GM15510 (cell line): ENCODE measurements at regions not wholly inside any gene's neighbourhood (a gene's known extent, or its start where the extent isn't known, plus 50 kb on each side); places are given as distances from the start of the nearest gene placed in this dataset.

Experiments
- POLR2A ChIP-seq: IDR thresholded peaks from 3 replicates; pipeline ENCODE4 v1.6.1; 2011; ENCODE audit warnings: borderline replicate concordance; ENCODE audit not compliant: insufficient read length; ENCODE audit errors: extremely low read depth

DNA sequence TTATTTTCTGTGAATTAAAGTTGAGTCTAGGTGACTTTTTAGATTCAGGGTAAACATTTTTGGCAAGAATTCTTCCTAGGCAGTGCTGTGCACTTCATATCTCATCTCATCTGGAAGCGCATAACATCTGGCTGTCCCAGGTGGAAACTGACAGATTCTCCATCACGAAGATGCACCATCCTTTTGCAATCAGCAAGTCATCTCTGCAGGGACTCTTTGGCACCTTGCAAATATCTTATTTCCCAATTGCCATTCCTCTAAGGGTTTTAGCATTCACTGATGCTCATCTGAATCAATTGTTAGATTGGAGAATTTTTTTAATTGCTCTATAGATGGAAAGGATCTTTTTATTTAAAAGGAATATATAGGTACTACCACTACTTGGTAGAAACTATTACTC is 282.7 kb upstream of the ATP10A start:
- TF ChIP-seq POLR2A = no peak

DNA sequence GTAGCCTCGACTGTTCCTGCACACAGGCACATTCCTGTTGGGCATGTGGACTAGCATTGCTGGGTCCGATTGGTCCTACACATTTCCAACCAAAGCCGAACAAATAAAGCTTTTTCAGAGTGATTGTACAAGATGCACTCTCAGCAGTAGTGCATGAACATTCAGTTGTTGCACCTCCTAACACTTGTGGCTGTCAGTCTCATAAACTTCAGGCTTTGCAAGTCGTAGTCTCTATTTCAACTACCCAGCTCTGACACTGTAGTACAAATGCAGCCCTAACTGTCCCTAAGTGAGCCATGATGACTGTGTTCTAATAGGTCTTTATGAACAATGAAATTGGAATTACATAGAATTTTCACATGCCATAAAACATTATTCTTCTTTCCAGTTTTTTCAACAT is 281.7 kb upstream of the ATP10A start:
- no peak for TF ChIP-seq POLR2A

DNA sequence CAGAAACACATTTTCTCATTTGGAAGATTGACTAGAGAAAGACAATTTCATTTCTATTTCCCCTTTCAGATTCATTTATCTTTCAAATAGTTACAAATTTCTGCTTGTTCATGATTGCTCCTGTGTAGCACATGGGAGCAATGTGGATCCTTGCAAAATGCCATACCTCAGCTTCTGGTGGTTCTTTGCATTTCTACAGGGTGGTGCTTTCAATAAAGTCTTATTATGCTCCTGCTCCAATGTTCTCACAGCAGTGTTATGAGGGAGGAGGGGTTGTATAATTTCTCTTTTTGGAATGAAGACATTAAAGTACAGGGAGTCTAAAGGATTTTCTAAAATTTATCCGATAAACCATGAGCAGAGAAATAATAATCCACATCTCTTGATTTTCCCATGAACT is 280.1 kb upstream of the ATP10A start:
- TF ChIP-seq POLR2A = no peak

DNA sequence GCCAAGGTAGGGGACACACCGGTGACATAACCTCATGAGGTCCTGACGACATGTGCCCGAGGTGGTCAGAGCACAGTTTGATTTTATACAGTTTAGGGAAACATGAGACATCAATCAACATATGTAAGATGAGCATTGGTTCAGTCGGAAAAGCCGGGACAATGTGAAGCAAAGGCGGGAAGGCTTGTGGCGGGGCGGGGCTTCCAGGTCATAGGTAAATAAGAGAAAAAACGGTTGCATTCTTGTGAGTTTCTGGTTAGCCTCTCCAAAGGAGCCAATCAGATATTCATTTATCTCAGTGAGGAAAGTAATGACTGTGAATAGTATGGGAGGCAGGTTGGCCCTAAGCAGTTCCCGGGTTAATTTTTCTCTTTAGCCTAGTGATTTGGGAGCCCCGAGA is 271.7 kb upstream of the ATP10A start:
- no peak for TF ChIP-seq POLR2A

DNA sequence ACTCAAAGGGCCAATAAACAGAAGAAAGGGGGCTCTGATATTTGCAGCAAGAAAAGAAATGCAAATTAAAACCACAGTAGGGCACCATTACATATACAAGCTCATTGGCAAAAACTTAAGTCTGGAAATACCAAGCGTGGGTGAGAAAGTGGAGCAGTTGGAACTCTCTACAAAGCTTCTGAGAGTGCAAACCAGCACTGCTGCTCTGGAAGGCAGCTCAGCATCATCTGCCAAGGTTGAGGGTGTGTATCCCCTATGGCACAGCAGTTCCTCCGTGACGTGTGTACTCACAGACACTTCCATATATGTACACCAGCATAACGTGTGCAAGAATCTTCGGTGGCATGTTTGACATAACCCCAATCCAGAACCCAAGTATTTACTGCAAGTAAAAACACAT is 271.0 kb upstream of the ATP10A start:
- no peak for TF ChIP-seq POLR2A

DNA sequence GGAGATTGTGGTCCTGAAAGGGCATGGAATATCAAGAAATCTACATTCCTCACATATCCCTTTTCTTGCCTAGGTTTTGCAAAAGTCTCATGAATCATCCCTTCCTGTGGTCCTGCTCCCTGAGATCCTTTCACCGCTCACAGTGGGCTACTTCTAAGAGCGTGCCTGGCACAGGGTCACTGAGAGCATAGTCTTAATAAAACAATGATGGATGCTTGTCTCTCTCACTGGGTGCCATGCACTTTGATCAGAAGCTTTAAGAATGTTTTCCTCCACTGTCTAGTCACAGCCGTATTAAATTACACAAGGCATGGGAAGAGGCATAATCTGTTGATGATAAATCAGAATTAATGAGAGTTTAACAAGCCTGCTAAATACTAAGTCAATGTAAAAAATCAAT is 269.7 kb upstream of the ATP10A start:
- TF ChIP-seq POLR2A = no peak

DNA sequence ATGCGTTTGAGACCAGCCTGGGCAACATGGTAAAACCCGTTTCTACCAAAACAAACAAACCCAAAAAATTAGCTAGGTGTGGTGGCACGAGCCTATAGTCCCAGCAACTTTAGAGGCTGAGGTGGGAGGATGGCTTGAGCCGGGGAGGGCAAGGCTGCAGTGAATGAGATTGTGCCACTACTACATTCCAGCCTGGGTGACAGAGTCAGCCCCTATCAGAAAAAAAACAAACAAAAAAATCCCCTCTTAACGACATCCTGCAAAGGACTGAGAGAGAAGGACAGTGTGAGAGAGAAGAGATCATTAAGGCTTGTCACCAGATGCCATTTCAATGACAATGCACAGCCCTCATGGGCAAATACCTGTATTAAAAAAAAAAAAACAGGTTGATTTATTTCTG is 266.7 kb upstream of the ATP10A start:
- TF ChIP-seq POLR2A = no peak

DNA sequence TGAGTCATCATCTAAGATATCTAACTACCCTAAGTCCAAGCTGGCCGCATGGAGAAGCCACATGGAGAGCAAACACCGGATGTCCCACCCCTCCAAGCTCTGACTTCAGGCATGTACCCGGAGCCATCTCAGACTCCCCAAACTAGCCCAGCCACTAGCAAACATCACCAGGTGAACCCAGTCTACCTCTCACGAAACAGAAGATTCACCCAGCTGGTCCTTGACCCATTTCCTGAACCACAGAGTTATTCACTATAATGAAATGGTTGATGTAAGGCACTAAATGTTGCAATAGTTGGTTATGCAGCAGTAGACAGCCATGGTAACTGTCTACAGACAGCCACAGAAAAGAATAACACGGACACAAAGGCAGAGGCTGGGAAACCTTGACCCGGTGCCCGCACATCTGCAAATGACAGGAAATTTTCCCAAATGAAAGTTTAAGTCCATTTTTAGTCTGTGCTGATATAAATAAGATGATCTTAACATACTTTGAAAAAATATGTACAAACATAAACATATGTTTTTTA is 265.5 kb upstream of the ATP10A start:
- no peak for TF ChIP-seq POLR2A

DNA sequence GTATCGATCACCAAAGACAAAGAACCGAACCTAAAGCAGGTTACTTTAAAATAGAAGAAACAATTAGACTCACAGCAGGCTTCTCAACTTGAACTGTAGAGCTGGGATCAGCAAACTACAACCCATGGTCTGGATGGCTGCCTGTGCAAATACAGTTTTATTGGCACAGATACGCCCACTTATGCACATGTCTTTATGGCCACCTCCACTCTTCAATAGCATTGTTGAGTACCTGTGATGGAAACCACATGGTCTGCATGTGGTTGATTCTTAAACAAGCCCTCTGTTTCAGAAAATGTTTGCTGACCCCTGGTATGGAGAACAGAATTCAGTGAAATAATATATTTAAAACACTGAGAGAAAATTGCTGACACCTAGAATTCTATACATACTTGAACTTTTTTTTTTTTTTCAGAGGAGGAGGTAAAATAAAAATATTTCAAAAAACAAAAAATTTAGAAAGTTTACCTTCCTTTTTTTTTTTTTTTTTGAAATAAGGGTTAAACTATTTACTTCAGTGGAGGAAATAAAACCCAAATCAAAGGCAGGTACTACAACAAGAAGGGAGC is 263.8 kb upstream of the ATP10A start:
- TF ChIP-seq POLR2A = no peak

DNA sequence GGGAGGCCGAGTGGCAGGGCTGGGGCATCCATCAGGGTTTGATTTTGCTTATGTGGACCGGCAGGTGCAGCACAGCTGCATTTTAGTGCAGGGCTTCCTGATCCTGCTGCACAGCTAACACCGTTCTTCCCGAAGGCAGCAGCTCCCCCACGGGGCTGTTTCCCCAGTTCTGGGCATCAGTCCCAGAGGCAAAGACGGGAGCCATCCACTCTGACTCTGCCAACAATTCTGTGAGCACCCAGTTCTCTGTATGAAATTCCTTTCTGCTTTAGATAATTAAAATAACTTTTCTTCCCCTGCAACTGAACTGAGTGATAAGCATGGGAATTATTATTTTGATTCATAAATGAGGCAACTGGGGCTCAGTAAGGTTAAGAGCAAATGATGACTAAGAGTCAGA is 262.9 kb upstream of the ATP10A start:
- no peak for TF ChIP-seq POLR2A

DNA sequence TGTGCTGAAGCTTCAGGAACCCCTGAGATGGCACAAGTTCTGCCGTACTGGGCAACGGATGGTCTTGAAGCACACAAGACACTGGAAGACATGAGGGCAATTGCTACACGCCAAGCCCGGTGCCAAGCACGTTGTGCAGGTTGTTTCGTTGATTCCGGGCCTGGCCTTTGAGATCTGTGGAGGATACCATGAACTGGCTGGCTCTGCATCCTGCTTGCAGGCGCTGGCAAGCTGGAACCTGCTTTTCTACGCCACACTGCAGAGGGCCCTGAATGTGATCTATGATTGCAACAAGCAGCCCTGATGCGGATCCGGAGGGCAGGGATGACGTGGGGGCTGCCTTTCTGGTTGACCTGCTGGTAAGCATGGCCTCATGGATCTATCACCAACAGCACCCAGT is 262.5 kb upstream of the ATP10A start:
- no peak for TF ChIP-seq POLR2A

DNA sequence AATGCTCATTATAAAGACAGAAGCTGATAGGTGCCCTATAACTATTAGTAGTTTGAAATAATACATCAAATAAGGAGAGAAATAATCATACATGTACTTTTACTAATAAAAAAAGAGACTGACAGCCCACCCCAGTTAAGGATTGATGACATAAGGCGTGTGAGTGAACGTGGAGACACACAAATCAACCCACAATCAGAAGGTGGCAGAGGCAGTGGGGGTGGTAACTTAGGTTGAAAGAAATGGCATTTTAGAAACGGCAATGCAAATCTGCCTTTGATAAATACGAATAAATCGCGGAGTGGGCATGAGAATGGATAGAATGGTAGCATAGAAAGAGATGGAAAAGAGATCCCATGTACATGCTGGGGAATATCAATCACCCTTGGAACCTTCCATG is 256.2 kb upstream of the ATP10A start:
- TF ChIP-seq POLR2A = no peak

DNA sequence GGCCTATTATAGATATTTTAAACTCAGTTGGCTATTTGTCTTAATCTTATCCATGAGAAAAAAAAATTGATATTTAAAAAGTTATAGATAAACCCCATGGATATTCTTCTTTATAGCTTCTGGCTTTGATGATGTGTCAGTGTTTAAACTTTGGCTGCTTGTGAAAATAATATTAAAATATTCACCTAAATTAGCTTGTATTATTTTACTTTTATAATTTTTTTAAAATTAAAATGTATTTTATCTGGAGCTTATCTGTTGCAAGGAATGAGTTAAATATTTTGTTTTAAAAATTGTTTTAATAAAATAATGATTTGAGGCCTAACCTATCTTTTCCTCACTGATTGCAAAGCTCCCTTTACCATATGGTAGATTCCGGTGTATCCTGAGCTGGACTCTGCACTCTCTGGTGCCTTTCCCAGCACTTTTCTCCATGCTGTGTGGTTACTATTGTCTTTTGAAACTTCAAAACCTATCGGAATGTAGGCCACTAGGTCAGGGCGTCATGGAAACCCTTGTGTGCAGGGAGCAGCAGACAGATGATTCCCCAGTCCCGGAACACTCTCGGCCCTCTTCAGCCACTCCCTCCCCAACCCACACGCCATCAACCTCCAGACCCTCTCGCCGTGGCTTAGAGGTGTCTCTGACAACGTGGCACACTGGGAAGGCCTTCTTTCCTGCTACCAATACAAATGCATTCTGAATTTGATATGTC is 252.3 kb upstream of the ATP10A start:
- TF ChIP-seq POLR2A = no peak

DNA sequence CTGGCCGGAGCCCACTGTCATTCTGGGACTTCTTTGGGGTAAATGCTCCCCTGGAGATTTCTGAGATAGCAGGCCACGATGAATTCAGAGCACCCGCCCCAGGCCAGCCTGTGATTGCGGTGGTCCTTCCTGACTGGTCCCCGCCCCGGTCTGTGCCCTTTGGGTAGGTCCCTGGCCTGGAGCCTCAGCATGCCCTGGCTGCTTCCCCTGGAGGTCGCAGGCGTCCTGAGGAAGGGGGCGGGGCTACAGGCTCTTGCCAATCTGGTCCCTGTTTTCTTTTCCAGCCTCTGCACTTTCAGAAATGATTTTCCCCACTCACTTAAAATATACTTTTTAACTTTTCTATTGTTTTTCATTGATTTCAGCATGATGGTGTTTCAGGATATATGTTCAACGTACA is 250.2 kb upstream of the ATP10A start:
- TF ChIP-seq POLR2A = no peak

DNA sequence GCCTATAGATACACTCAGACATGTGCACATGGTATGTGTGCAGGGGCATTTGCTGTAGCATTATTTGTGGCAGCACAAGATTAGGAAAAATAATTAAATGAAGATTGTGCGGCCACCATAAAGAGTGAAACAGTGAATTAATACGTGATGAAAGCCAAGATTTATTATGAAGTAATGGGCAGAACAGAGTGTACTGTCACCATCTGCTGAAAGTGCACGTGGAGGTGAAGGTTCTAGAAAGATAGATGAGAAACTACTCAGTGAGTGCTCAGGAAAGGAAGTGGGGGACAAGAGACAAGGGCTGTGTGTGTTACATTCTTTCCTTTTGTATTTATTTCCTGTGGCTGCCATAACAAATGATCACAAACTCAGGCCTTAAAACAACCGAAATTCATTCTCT is 246.1 kb upstream of the ATP10A start:
- TF ChIP-seq POLR2A = no peak

DNA sequence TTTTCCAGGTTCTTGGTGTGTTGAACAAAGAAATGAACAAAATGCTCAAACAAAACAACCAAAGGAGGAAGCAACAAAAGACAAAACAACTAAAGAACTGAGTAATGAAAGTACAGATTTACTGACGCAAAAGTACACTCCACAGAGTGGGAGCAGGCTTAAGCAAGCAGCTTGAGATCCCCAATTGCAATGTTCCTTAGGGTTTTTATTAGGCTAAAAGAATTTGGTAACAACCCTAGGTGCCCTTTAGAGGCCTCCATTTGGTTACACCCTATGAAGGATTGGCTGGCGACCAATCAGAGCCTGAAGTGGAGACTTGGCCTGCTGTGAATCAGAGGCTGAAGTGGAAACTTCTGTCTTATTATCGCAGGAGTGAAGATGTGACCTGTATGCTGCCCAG is 243.4 kb upstream of the ATP10A start:
- no peak for TF ChIP-seq POLR2A
